ENCODE measurements at regions not wholly inside any gene's neighbourhood (a gene's known extent, or its start where the extent isn't known, plus 50 kb on each side); places are given as distances from the start of the nearest gene placed in this dataset.

GRCh38 chr5:105905392-105905791 lies 1765.3 kb downstream of the EFNA5 start:
- no peak for TF ChIP-seq POLR2A (IDR thresholded peaks at IDR 0.05)
- TF ChIP-seq CTCF (IDR thresholded peaks at IDR 0.05) = no peak

Data from stomach (tissue), 4 donors.